ENCODE measurements at regions not wholly inside any gene's neighbourhood (a gene's known extent, or its start where the extent isn't known, plus 50 kb on each side); places are given as distances from the start of the nearest gene placed in this dataset.

DNA sequence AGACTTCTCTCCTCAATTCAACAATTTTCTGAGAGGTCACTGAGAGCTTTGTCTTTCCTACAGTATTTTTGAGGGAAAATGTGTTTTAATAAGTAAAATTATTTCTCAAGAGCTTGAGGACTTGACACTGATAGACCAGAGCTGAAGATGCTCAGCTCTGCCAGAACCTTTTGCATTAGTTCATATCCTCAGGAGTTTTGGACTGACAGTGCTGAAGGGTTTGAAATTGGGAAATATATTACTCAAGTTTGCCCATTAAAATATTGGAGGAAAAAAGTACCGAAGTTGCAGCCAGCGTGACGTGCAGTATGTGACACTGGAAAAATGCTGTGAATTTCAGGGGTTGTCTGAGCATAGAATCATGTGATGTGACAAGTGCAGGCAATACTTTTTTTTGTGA lies 346.6 kb upstream of the DPYD start:
- H3K4me3 ChIP-seq = no peak overlapping the region
- no peak for TF ChIP-seq CTCF (IDR thresholded peaks at IDR 0.05)
- H3K27ac ChIP-seq = no peak overlapping the region
- DNase-seq (ENCODE audit: low spot score) (no peak), ATAC-seq (ENCODE audit: insufficient number of reproducible peaks, low FRiP score, low read depth) (no peak)
- H3K36me3 ChIP-seq = no peaks in the 10 kb centered on the region
- peaks cover 0 to 6% of the 10 kb centered on the region in 2 donors for H3K4me1 ChIP-seq (ENCODE audit: control insufficient read depth in 1 of 2, low read depth in 2 of 2)
- no peaks in the 10 kb centered on the region for H3K9me3 ChIP-seq
- no peaks in the 10 kb centered on the region for H3K27me3 ChIP-seq (replicated peaks; ENCODE audit: insufficient read depth)

DNA sequence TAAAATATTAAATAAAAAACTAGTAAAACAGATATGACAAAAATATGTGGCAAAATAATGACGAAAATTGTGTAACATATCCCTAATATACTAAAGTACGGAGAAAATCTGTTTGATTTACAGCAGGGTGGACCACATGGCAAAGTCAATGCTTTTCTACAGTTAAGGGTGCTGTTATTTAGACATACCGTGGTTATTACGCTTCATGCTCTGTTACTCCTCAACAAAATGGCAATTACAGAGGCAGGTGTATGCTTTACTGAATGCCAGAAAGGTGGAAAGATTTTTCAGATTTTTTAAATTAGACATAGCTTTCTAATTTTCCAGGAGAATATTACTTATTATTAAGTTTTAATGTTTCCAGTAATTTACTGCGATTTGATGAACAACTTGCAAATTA lies 343.9 kb upstream of the DPYD start:
- no peak for TF ChIP-seq CTCF (IDR thresholded peaks at IDR 0.05)
- no peaks in the 10 kb centered on the region for H3K36me3 ChIP-seq
- no peak for ATAC-seq (ENCODE audit: insufficient number of reproducible peaks, low FRiP score, low read depth)
- DNase-seq (ENCODE audit: low spot score) = no peak
- no peaks in the 10 kb centered on the region for H3K27me3 ChIP-seq (replicated peaks; ENCODE audit: insufficient read depth)
- no peak overlapping the region for H3K27ac ChIP-seq
- peaks cover 0 to 6% of the 10 kb centered on the region in 2 donors for H3K4me1 ChIP-seq (ENCODE audit: control insufficient read depth in 1 of 2, low read depth in 2 of 2)
- no peak overlapping the region for H3K4me3 ChIP-seq
- H3K9me3 ChIP-seq = no peaks in the 10 kb centered on the region

DNA sequence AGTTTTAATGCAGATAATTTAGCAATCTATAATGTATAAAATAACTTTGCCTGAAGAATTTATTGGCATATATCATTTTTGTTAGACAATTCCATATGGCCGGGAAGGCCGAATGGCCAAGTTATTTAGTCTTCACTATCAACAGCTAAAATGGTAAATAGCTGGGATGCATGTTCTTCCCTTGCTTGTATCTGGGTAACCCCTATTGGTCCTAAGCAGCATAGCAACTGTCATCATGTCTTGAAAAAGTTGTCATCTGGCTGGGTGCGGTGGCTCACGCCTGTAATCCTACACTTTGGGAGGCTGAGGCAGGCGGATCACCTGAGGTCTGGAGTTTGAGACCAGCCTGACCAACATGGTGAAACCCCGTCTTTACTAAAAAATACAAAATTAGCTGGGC lies 340.0 kb upstream of the DPYD start:
- Histone ChIP-seq H3K27ac (no peak overlapping the region), H3K36me3 (no peaks in the 10 kb centered on the region), H3K4me1 (ENCODE audit: control insufficient read depth in 1 of 2, low read depth in 2 of 2) (peaks cover 0 to 5% of the 10 kb centered on the region in 2 donors), H3K27me3 (replicated peaks; ENCODE audit: insufficient read depth) (no peaks in the 10 kb centered on the region), H3K9me3 (no peaks in the 10 kb centered on the region), H3K4me3 (no peak overlapping the region)
- no peak for ATAC-seq (ENCODE audit: insufficient number of reproducible peaks, low FRiP score, low read depth)
- no peak for TF ChIP-seq CTCF (IDR thresholded peaks at IDR 0.05)
- no peak for DNase-seq (ENCODE audit: low spot score)

DNA sequence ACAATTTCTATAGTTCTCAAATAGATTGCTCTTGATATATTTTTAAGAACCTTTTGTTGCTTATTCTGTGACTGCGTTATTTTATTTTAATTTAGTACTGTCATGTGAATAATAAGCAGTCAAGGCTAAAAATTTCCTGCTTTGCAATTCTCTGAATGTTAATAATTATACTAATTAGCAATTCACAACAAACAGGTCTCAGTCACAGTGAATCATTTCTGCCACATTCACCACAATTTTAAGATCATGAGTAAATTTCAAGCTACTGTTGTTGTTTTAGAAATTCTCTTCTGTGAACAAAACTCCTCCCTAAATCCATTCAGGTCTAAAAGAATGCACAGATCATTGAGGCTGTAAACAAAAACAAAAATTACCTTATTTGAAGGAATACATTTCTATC lies 339.6 kb upstream of the DPYD start:
- DNase-seq (ENCODE audit: low spot score) (no peak), ATAC-seq (ENCODE audit: insufficient number of reproducible peaks, low FRiP score, low read depth) (no peak)
- Histone ChIP-seq H3K27ac (no peak overlapping the region), H3K4me3 (no peak overlapping the region), H3K9me3 (no peaks in the 10 kb centered on the region), H3K36me3 (no peaks in the 10 kb centered on the region), H3K4me1 (ENCODE audit: control insufficient read depth in 1 of 2, low read depth in 2 of 2) (peaks cover 0 to 1% of the 10 kb centered on the region in 2 donors), H3K27me3 (replicated peaks; ENCODE audit: insufficient read depth) (no peaks in the 10 kb centered on the region)
- TF ChIP-seq CTCF (IDR thresholded peaks at IDR 0.05) = no peak

- TF ChIP-seq CTCF (IDR thresholded peaks at IDR 0.05) = no peak
- Histone ChIP-seq H3K4me3 (no peak overlapping the region), H3K27ac (no peak overlapping the region), H3K4me1 (ENCODE audit: control insufficient read depth in 1 of 2, low read depth in 2 of 2) (no peaks in the 10 kb centered on the region), H3K27me3 (replicated peaks; ENCODE audit: insufficient read depth) (no peaks in the 10 kb centered on the region), H3K36me3 (no peaks in the 10 kb centered on the region), H3K9me3 (no peaks in the 10 kb centered on the region)
- ATAC-seq (ENCODE audit: insufficient number of reproducible peaks, low FRiP score, low read depth) (no peak), DNase-seq (ENCODE audit: low spot score) (no peak)
These were observed 335.9 kb upstream of the DPYD start for GRCh38 chr1:98256700-98257099.

Measured in thoracic aorta (tissue), 2 donors.